GM12878 (cell line): ENCODE measurements at regions not wholly inside any gene's neighbourhood (a gene's known extent, or its start where the extent isn't known, plus 50 kb on each side); places are given as distances from the start of the nearest gene placed in this dataset.

ENCODE experiments used
- ATAC-seq: fragments of 200-7000 bp; cut with Tn5 transposase; 3 replicates; pipeline ENCODE4 v1.9.1; 2020; ENCODE audit warnings: mild to moderate bottlenecking, moderate library complexity
- BruUV-seq: library from RNA; stranded (reverse); fragments of 400-500 nt; replicated peaks from 2 replicates; lab custom pipeline; 2021; lab: Mats Ljungman, UMichigan
- CTCF ChIA-PET: fragments of 300-600 bp; sonication (Branson Sonifier 250); formaldehyde crosslinking; extraction: SDS; loops from one replicate; lab custom pipeline; 2021; ENCODE audit warnings: inconsistent platforms; lab: Yijun Ruan, JAX
- POLR2A ChIA-PET: fragments of 350-600 bp; formaldehyde crosslinking; extraction: SDS; loops from one replicate; lab custom pipeline; 2021; ENCODE audit warnings: inconsistent platforms; lab: Charles Lee
- RAD21 ChIA-PET: fragments of 300-600 bp; sonication (Branson Sonifier 250); formaldehyde crosslinking; loops from one replicate; lab custom pipeline; 2023; ENCODE audit warnings: antibody characterized with exemption; ENCODE audit not compliant: unreplicated experiment; lab: Charles Lee
- SMC1A ChIA-PET: fragments of 300-600 bp; sonication (Branson Sonifier 250); formaldehyde crosslinking; loops from one replicate; lab custom pipeline; 2023; ENCODE audit not compliant: unreplicated experiment, uncharacterized antibody; lab: Charles Lee
- DNase-seq: peaks from one replicate; pipeline ENCODE4 v3.0.0-alpha.2; 2011; ENCODE audit warnings: low read depth, low spot score
- FAIRE-seq: peaks from 3 replicates; lab custom pipeline; 2011; peaks lifted over from hg19 to GRCh38; lab: Jason Lieb, UNC
- H2AFZ ChIP-seq: 2 replicates; pipeline ENCODE4 v1.6.0; 2011; ENCODE audit warnings: low read depth, low read length, control low read depth; ENCODE audit not compliant: control insufficient read depth
- H3K27ac ChIP-seq: 2 replicates; pipeline ENCODE4 v1.5.1; 2011; ENCODE audit warnings: control low read depth; ENCODE audit not compliant: control insufficient read depth, insufficient read depth
- H3K27me3 ChIP-seq, 2 experiments: replicated peaks in 1 of 2; 2 replicates each; pipeline versions ENCODE4 v1.6.0 to v1.6.1; 2011; ENCODE audit warnings: low read length in 1 of 2; ENCODE audit not compliant: control insufficient read depth in 2 of 2, insufficient read depth in 2 of 2
- H3K36me3 ChIP-seq, 2 experiments: 2 replicates each; pipeline ENCODE4 v1.5.1; 2011; ENCODE audit warnings: low read length in 1 of 2; ENCODE audit not compliant: control insufficient read depth in 2 of 2, insufficient read depth in 2 of 2
- H3K4me1 ChIP-seq: 2 replicates; pipeline ENCODE4 v1.6.1; 2011; ENCODE audit warnings: mild to moderate bottlenecking, low read length, moderate library complexity, mixed read lengths; ENCODE audit not compliant: control insufficient read depth, insufficient read depth
- H3K4me2 ChIP-seq: 2 replicates; pipeline ENCODE4 v1.6.0; 2011; ENCODE audit warnings: control low read depth; ENCODE audit not compliant: control insufficient read depth, insufficient read depth
- H3K4me3 ChIP-seq: fragments of 200-600 bp; sonication (generic); 2 replicates; pipeline ENCODE4 v1.5.1; 2016
- H3K79me2 ChIP-seq: 2 replicates; pipeline ENCODE4 v1.6.0; 2011; ENCODE audit warnings: low read length; ENCODE audit not compliant: control insufficient read depth, insufficient read depth
- H3K9ac ChIP-seq: 2 replicates; pipeline ENCODE4 v1.8.0; 2011; ENCODE audit warnings: low read length, control low read depth, mixed read lengths; ENCODE audit not compliant: control insufficient read depth, insufficient read depth
- H3K9me3 ChIP-seq: replicated peaks from 3 replicates; pipeline ENCODE4 v1.5.1; 2011; ENCODE audit warnings: mild to moderate bottlenecking, low read length; ENCODE audit not compliant: control insufficient read depth, insufficient read depth
- H4K20me1 ChIP-seq: 2 replicates; pipeline ENCODE4 v1.6.0; 2011; ENCODE audit not compliant: control insufficient read depth, insufficient read depth
- BCL11A ChIP-seq: IDR thresholded peaks from 2 replicates; pipeline ENCODE4 v1.6.1; 2011; ENCODE audit warnings: low read depth, low read length
- CBX3 ChIP-seq: fragments of 200-600 bp; sonication (generic); IDR thresholded peaks from 2 replicates; pipeline ENCODE4 v1.6.1; 2016; ENCODE audit warnings: low read depth, borderline replicate concordance
- CHD4 ChIP-seq: fragments of 200-600 bp; sonication (generic); IDR thresholded peaks from 2 replicates; pipeline ENCODE4 v1.6.1; 2016; ENCODE audit warnings: mild to moderate bottlenecking
- ESRRA ChIP-seq: IDR thresholded peaks from 2 replicates; pipeline ENCODE4 v1.6.1; 2012; ENCODE audit warnings: mild to moderate bottlenecking, low read length, improper control_type of control experiment
- HCFC1 ChIP-seq: fragments of 150-350 bp; IDR thresholded peaks from 2 replicates; pipeline ENCODE4 v1.6.1; 2014; ENCODE audit warnings: low read length
- HDAC2 ChIP-seq: fragments of 200-600 bp; sonication (generic); IDR thresholded peaks from 2 replicates; pipeline ENCODE4 v1.6.1; 2017
- HSF1 ChIP-seq: fragments of 150-350 bp; IDR thresholded peaks from 2 replicates; pipeline ENCODE4 v1.6.1; 2014; ENCODE audit warnings: mild to moderate bottlenecking, low read depth, low read length
- IRF4 ChIP-seq: IDR thresholded peaks from 2 replicates; pipeline ENCODE4 v1.6.1; 2011; ENCODE audit warnings: low read depth, low read length
- LARP7 ChIP-seq: fragments of 450-650 bp; IDR thresholded peaks from 2 replicates; pipeline ENCODE4 v1.6.1; 2017; ENCODE audit warnings: mild to moderate bottlenecking
- MEF2A ChIP-seq: IDR thresholded peaks from 2 replicates; pipeline ENCODE4 v1.6.1; 2011; ENCODE audit warnings: low read depth, mild to moderate bottlenecking, low read length, moderate library complexity; ENCODE audit not compliant: insufficient read depth
- MYB ChIP-seq: fragments of 150-350 bp; IDR thresholded peaks from 2 replicates; pipeline ENCODE4 v1.6.1; 2014; ENCODE audit warnings: mild to moderate bottlenecking, low read depth, low read length, borderline replicate concordance
- NRF1 ChIP-seq: conservative IDR thresholded peaks from 2 replicates; pipeline ENCODE4 v1.6.1; 2011; ENCODE audit warnings: mild to moderate bottlenecking, low read depth, low read length, improper control_type of control experiment
- SMC3 ChIP-seq: IDR thresholded peaks from 2 replicates; pipeline ENCODE4 v1.6.1; 2011; ENCODE audit warnings: low read length, improper control_type of control experiment, borderline replicate concordance
- TCF3 ChIP-seq: IDR thresholded peaks from 2 replicates; pipeline ENCODE4 v1.6.1; 2012; ENCODE audit warnings: low read depth, mild to moderate bottlenecking, low read length, borderline replicate concordance; ENCODE audit not compliant: insufficient read depth
- ZBTB11 ChIP-seq: fragments of 450-650 bp; formaldehyde crosslinking; IDR thresholded peaks from 2 replicates; pipeline ENCODE4 v1.5.0; 2022; ENCODE audit warnings: mild to moderate bottlenecking, missing genetic modification characterization
- ZBTB40 ChIP-seq: fragments of 450-650 bp; IDR thresholded peaks from 2 replicates; pipeline ENCODE4 v1.6.1; 2016; ENCODE audit warnings: mild to moderate bottlenecking, moderate library complexity, borderline replicate concordance
- WGBS: methylation state at CpG from one replicate; pipeline ENCODE4 v1.1.6; 2016; ENCODE audit warnings: low lambda C conversion rate; ENCODE audit not compliant: insufficient replicate concordance, insufficient coverage; ENCODE audit errors: missing lambda C conversion rate; 5-methylcytosine and 5-hydroxymethylcytosine counted together
- in situ Hi-C: fragments of 300-500 bp; cut with MboI; formaldehyde crosslinking; loops from 9 replicates; pipeline ENCODE4 v1.14.3; 2018; ENCODE audit warnings: mixed read lengths
- intact Hi-C: fragments of 100-400 bp; cut with micrococcal nuclease; formaldehyde crosslinking; loops from one replicate; pipeline ENCODE4 v1.14.2; 2022; ENCODE audit not compliant: unreplicated experiment
- TF ChIP-seq, protein P1 (sequence below): fragments of 450-650 bp; IDR thresholded peaks from 2 replicates; pipeline ENCODE4 v1.6.1; 2014; ENCODE audit warnings: mild to moderate bottlenecking

DNA sequence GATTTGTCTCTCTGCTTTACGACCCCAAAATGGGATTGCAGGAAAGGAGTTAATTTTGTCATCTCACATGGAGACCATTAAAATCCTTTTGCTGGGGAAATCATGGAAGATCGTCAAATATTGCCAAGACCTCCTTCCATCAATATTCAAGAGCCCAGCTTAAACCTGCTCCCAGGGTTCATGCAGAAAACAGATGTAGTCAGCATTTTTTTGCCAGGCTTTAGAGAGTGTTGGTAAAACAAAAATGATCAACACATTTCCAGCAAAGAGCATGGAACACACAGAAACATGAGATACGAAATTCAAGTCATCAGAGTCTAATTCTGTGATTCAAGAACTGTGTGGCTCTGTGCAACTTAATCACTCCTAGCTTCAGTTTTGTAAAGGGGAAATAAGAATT lies 118.0 kb upstream of the ATP10A start:
- RAD21 ChIA-PET: no interaction called here
- Histone ChIP-seq H3K27ac (no peak overlapping the region), H3K4me1 (no peaks in the 10 kb centered on the region), H3K4me3 (no peak overlapping the region), H3K9ac (no peak overlapping the region), H3K79me2 (no peaks in the 10 kb centered on the region), H3K9me3 (no peaks in the 10 kb centered on the region; the same call in 2 of the 3 replicates), H3K36me3 (no peaks in the 10 kb centered on the region), H3K27me3 (no peaks in the 10 kb centered on the region), H2AFZ (no peak overlapping the region), H3K4me2 (no peak overlapping the region), H4K20me1 (no peaks in the 10 kb centered on the region)
- BruUV-seq: no TSS peak
- no peak for ATAC-seq
- SMC1A ChIA-PET: no interaction called here
- CTCF ChIA-PET: no interaction called here
- POLR2A ChIA-PET: no interaction called here
- DNase-seq: no peak
- no peak for FAIRE-seq
- in situ Hi-C loops: no loop called here
- WGBS: 10% methylated on average over 3 of the region's 3 CpGs
- intact Hi-C loops: no loop called here
- TF ChIP-seq NRF1 (no peak), ESRRA (no peak), CBX3 (no peak), SMC3 (no peak), LARP7 (no peak), HSF1 (no peak), TCF3 (no peak), HDAC2 (no peak), MEF2A (no peak), IRF4 (no peak), ZBTB11 (CRISPR knock-in tag) (no peak), BCL11A (no peak), ZBTB40 (no peak), CHD4 (no peak), MYB (no peak), HCFC1 (no peak)
- TF ChIP-seq, protein P1, sequence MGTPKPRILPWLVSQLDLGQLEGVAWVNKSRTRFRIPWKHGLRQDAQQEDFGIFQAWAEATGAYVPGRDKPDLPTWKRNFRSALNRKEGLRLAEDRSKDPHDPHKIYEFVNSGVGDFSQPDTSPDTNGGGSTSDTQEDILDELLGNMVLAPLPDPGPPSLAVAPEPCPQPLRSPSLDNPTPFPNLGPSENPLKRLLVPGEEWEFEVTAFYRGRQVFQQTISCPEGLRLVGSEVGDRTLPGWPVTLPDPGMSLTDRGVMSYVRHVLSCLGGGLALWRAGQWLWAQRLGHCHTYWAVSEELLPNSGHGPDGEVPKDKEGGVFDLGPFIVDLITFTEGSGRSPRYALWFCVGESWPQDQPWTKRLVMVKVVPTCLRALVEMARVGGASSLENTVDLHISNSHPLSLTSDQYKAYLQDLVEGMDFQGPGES: no peak
